GM19395 (cell line): ENCODE measurements at regions not wholly inside any gene's neighbourhood (a gene's known extent, or its start where the extent isn't known, plus 50 kb on each side); places are given as distances from the start of the nearest gene placed in this dataset.

Experiments used
- ATAC-seq: cut with Tn5 transposase; IDR thresholded peaks from one replicate; pipeline ENCODE4 v1.9.1; 2021; ENCODE audit warnings: mild to moderate bottlenecking, moderate library complexity; ENCODE audit not compliant: unreplicated experiment

GRCh38 chr15:95469496-95470000 lies 861.0 kb upstream of the NR2F2 start:
- ATAC-seq: no peak

- no peak for ATAC-seq
These were observed 860.0 kb upstream of the NR2F2 start for GRCh38 chr15:95470529-95470928.

GRCh38 chr15:95470997-95471689 lies 859.4 kb upstream of the NR2F2 start:
- no peak for ATAC-seq

GRCh38 chr15:95471690-95472086 lies 858.8 kb upstream of the NR2F2 start:
- ATAC-seq: no peak

- no peak for ATAC-seq
These were observed 855.4 kb upstream of the NR2F2 start for GRCh38 chr15:95475067-95475466.

- ATAC-seq: no peak
These were observed 851.2 kb upstream of the NR2F2 start for GRCh38 chr15:95479308-95479707.

GRCh38 chr15:95485367-95485766 lies 845.1 kb upstream of the NR2F2 start:
- ATAC-seq: no peak

DNA sequence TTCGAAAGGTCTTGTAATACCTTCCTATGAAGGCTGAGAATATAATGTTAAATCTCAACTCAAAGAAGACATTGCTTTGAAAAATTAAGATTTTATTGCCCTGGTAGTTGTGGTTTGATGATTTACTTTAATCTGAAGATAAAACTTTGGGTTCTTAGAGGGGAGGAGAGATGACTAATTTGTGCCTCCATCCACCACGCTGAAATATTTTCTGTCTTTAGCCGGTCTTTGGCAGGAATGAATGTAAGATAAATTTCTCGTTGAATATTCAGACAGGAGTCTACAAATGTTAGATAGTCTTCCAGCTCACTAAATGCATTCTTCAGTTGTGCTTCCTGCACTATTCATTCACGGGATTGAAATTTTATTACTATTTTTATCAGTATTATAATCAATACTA lies 844.3 kb upstream of the NR2F2 start:
- ATAC-seq: no peak

- ATAC-seq: no peak
These were observed 841.4 kb upstream of the NR2F2 start for GRCh38 chr15:95489103-95489502.

DNA sequence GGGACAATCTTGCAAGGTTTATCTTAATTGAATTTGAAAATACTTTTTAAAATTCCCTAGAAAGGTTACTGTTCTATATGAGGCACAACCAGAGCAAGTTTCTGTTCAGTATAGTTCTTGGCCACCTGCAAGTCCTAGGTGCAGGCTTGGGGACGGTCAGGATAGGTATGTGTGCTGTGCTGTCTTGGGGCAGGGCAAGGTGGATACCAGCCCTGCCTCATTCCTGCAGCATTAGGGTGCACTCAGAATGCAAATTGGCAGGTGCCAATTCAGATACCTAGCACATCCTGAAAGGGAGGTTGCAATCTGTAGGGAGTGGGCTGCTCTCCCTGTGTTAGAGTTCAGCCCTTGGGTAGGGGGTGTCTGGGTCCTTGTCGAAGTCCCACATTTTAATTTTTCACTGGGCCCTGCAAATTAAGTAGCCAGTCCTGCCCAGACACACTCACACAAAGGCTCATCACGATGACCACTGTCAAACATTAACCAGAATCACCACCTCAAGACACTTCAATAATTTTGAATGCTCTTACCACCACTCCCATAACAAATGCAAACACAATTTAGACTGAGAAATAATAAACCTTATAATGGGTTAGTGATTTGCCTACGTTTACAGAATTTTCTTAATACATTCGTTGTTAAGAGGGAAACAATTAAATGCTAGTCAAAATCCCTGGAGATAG lies 838.0 kb upstream of the NR2F2 start:
- no peak for ATAC-seq

GRCh38 chr15:95494971-95495541 lies 835.4 kb upstream of the NR2F2 start:
- no peak for ATAC-seq

DNA sequence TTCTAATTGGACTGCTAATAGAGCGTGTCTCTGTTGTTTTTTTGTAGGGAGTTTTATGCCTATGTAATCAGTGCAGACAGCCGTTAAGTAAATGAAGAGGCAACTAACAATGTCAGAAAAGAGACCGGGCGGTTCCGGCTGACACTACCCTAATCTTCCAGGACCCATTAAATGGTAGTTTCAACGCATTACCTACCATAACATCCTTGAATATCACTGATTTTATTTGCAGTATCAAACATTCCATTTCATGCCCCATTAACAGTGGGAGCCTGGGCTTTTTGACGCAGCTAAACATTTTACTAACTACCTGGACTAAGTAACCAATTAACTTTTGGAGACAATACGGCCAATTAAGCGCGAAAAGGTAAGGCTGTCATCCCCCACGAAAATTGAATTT lies 832.9 kb upstream of the NR2F2 start:
- ATAC-seq: no peak

DNA sequence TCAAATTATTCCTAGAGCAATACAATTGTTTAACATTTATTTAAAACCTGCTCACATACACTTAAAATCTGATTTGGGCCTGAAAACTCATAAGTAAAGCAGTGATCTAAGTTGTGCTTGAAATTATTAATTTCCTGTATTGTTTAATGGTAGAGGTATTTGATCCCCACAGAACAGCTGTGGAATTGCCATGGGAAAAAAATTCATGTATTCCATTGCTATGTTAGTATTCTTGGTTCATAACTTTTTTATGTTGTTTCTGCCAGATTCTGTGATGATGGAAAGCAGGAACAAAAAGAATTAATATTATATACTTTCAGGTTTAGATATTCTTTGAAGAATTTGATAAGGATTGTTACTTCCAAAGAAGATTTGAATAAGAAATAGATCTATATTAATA lies 831.5 kb upstream of the NR2F2 start:
- no peak for ATAC-seq

- no peak for ATAC-seq
These were observed 831.1 kb upstream of the NR2F2 start for GRCh38 chr15:95499397-95499796.

GRCh38 chr15:95501865-95502264 lies 828.6 kb upstream of the NR2F2 start:
- ATAC-seq: no peak

DNA sequence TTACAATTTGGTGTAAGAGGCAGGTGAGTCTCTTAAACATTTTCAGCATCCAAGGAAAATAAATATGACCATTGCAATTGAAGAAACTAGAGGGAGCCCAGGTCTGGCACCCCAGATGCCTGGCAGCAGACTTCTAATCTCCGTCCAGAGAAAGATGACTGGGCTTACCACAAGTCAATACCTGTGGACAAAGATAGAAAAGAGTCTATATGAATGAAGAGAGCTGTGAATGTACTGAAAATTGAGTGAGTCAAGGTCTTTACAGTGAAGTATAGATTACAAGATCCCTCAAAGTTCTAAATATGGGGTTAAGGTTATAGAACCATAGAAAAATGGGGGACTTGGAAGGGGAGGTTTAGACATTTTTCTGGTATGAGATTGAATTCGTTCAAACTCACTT lies 827.4 kb upstream of the NR2F2 start:
- no peak for ATAC-seq

GRCh38 chr15:95503640-95504225 lies 826.8 kb upstream of the NR2F2 start:
- no peak for ATAC-seq

GRCh38 chr15:95511671-95512070 lies 818.8 kb upstream of the NR2F2 start:
- ATAC-seq: no peak

GRCh38 chr15:95512906-95513305 lies 817.6 kb upstream of the NR2F2 start:
- ATAC-seq: no peak

DNA sequence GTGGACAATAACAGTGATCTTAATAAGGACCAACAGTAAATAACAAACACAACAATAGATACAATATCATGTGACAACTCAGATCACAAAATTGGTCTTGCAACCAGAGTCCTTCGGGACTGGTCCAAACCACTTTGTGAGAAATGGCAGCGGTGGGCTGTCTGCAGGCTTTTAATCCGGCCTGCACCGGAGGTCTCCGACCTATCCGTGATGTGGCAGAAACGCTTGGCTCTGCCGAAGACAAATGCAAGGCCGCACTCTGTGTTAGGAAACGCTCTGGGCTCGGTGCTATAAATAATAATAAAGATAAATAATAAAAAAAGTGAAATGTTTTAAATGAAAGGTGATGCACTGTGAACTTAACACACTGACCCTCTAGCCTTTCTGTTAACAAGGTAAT lies 810.6 kb upstream of the NR2F2 start:
- ATAC-seq: no peak

GRCh38 chr15:95520511-95520910 lies 810.0 kb upstream of the NR2F2 start:
- no peak for ATAC-seq

GRCh38 chr15:95520922-95521321 lies 809.6 kb upstream of the NR2F2 start:
- ATAC-seq: no peak
